Smooth muscle cell (in vitro differentiated cells): ENCODE measurements at regions not wholly inside any gene's neighbourhood (a gene's known extent, or its start where the extent isn't known, plus 50 kb on each side); places are given as distances from the start of the nearest gene placed in this dataset.
A peak's percentile ranks its signal among the peaks of the same experiment; 100 is the strongest.

Experiments used
- DNase-seq: peaks from one replicate; lab custom pipeline; 2025; ENCODE audit not compliant: unreplicated experiment; lab: John Stamatoyannopoulos, UW
- H2AFZ ChIP-seq: fragments of 200-600 bp; sonication (generic); 2 replicates; pipeline ENCODE4 v1.6.0; 2016; ENCODE audit warnings: antibody characterized with exemption, low read depth, mild to moderate bottlenecking
- H3F3A ChIP-seq: fragments of 200-600 bp; sonication (generic); 2 replicates; pipeline ENCODE4 v1.6.0; 2017; ENCODE audit warnings: antibody characterized with exemption, low read depth
- H3K27ac ChIP-seq: fragments of 200-600 bp; sonication (generic); 2 replicates; pipeline ENCODE4 v1.5.1; 2016; ENCODE audit warnings: low read depth, mild to moderate bottlenecking
- H3K27me3 ChIP-seq: fragments of 200-600 bp; sonication (generic); 2 replicates; pipeline ENCODE4 v1.6.1; 2016; ENCODE audit warnings: low read depth, mild to moderate bottlenecking
- H3K36me3 ChIP-seq: fragments of 200-600 bp; sonication (generic); 2 replicates; pipeline ENCODE4 v1.5.1; 2016; ENCODE audit warnings: low read depth
- H3K4me1 ChIP-seq: fragments of 200-600 bp; sonication (generic); 2 replicates; pipeline ENCODE4 v1.5.1; 2016; ENCODE audit warnings: low read depth
- H3K4me2 ChIP-seq: fragments of 200-600 bp; sonication (generic); 2 replicates; pipeline ENCODE4 v1.6.0; 2016; ENCODE audit warnings: mild to moderate bottlenecking
- H3K4me3 ChIP-seq: fragments of 200-600 bp; sonication (generic); 2 replicates; pipeline ENCODE4 v1.5.1; 2016; ENCODE audit warnings: mild to moderate bottlenecking
- H3K79me2 ChIP-seq: fragments of 200-600 bp; sonication (generic); 2 replicates; pipeline ENCODE4 v1.6.0; 2016; ENCODE audit warnings: low read depth, mild to moderate bottlenecking
- H3K9ac ChIP-seq: fragments of 200-600 bp; sonication (generic); 2 replicates; pipeline ENCODE4 v1.6.0; 2016; ENCODE audit warnings: low read depth
- H3K9me3 ChIP-seq: fragments of 200-600 bp; sonication (generic); replicated peaks from 2 replicates; pipeline ENCODE4 v1.5.1; 2016; ENCODE audit warnings: low read depth
- H4K20me1 ChIP-seq: fragments of 200-600 bp; sonication (generic); 2 replicates; pipeline ENCODE4 v1.6.0; 2016; ENCODE audit warnings: low read depth
- CTCF ChIP-seq: fragments of 200-600 bp; sonication (generic); IDR thresholded peaks from 2 replicates; pipeline ENCODE4 v1.5.1; 2017; ENCODE audit warnings: borderline replicate concordance, mild to moderate bottlenecking, antibody characterized with exemption; ENCODE audit not compliant: insufficient read depth, poor library complexity, severe bottlenecking
- WGBS: methylation state at CpG from one replicate; pipeline ENCODE4 v1.1.7; 2016; ENCODE audit warnings: low lambda C conversion rate; 5-methylcytosine and 5-hydroxymethylcytosine counted together

GRCh38 chr4:55181010-55182005 is 55.9 kb upstream of the KDR start:
- Histone ChIP-seq H3K27me3 (no peaks in the 10 kb centered on the region), H3K79me2 (no peaks in the 10 kb centered on the region), H3K36me3 (no peaks in the 10 kb centered on the region), H3K4me2 (peak overlapping the region; percentile 64), H4K20me1 (no peaks in the 10 kb centered on the region), H3K27ac (peak overlapping the region; percentile 83), H3K9ac (peak overlapping the region; percentile 36), H3K9me3 (no peaks in the 10 kb centered on the region), H3K4me1 (peaks cover 22% of the 10 kb centered on the region), H3F3A (peaks cover 26% of the 10 kb centered on the region), H2AFZ (peak overlapping the region; percentile 3), H3K4me3 (no peak overlapping the region)
- no peak for TF ChIP-seq CTCF
- DNase-seq = no peak
- WGBS = 38% methylated on average over 9 of the region's 9 CpGs

GRCh38 chr4:55183926-55184599 is 58.7 kb upstream of the KDR start:
- DNase-seq = no peak

GRCh38 chr4:55184600-55185523 is 59.5 kb upstream of the KDR start:
- no peaks in the 10 kb centered on the region for H3K27me3 ChIP-seq
- no peaks in the 10 kb centered on the region for H3K9me3 ChIP-seq
- H4K20me1 ChIP-seq = no peaks in the 10 kb centered on the region
- peaks cover 33% of the 10 kb centered on the region for H3K4me1 ChIP-seq
- no peak overlapping the region for H2AFZ ChIP-seq
- DNase-seq = no peak
- peak; percentile 49 for TF ChIP-seq CTCF
- H3F3A ChIP-seq = peaks cover 26% of the 10 kb centered on the region
- H3K4me2 ChIP-seq = peak overlapping the region; percentile 14
- H3K27ac ChIP-seq = peak overlapping the region; percentile 83
- H3K36me3 ChIP-seq = no peaks in the 10 kb centered on the region
- H3K4me3 ChIP-seq = no peak overlapping the region
- H3K79me2 ChIP-seq = no peaks in the 10 kb centered on the region
- peak overlapping the region; percentile 45 for H3K9ac ChIP-seq
- 74% methylated on average over 9 of the region's 9 CpGs for WGBS

More at GRCh38 chr4:55183926-55184599, 58.7 kb upstream of the KDR start:
- Histone ChIP-seq H3K36me3 (no peaks in the 10 kb centered on the region), H3K9me3 (no peaks in the 10 kb centered on the region), H3K4me2 (peak overlapping the region; percentile 65), H3F3A (peaks cover 26% of the 10 kb centered on the region), H3K27me3 (no peaks in the 10 kb centered on the region), H3K79me2 (no peaks in the 10 kb centered on the region), H4K20me1 (no peaks in the 10 kb centered on the region), H3K27ac (peak overlapping the region; percentile 83), H3K4me1 (peaks cover 33% of the 10 kb centered on the region), H3K4me3 (no peak overlapping the region), H3K9ac (peak overlapping the region; percentile 45), H2AFZ (no peak overlapping the region)
- WGBS = 17% methylated on average over 8 of the region's 8 CpGs
- no peak for TF ChIP-seq CTCF
